H9 (cell line): ENCODE measurements at regions not wholly inside any gene's neighbourhood (a gene's known extent, or its start where the extent isn't known, plus 50 kb on each side); places are given as distances from the start of the nearest gene placed in this dataset.

Source experiments
- DNase-seq: peaks from one replicate; pipeline ENCODE4 v3.0.0-alpha.2; 2017
- H2AFZ ChIP-seq: one replicate; pipeline ENCODE4 v1.6.1; 2013; ENCODE audit warnings: mild to moderate bottlenecking, low read length, control low read depth, moderate library complexity
- H2AK5ac ChIP-seq: 2 replicates; pipeline ENCODE4 v1.6.1; 2013; ENCODE audit warnings: low read length, control low read depth, mixed read lengths; ENCODE audit not compliant: insufficient read length
- H2BK120ac ChIP-seq: one replicate; pipeline ENCODE4 v1.6.1; 2013; ENCODE audit warnings: low read depth, mild to moderate bottlenecking, low read length, control low read depth, inconsistent platforms; ENCODE audit not compliant: poor library complexity, severe bottlenecking
- H2BK12ac ChIP-seq: 2 replicates; pipeline ENCODE4 v1.6.1; 2013; ENCODE audit warnings: low read length, control low read depth, mixed read lengths, low read depth; ENCODE audit not compliant: insufficient read length
- H2BK15ac ChIP-seq: 2 replicates; pipeline ENCODE4 v1.6.1; 2013; ENCODE audit warnings: low read depth, low read length, control low read depth
- H2BK20ac ChIP-seq: one replicate; pipeline ENCODE4 v1.6.1; 2013; ENCODE audit warnings: low read depth, mild to moderate bottlenecking, low read length, control low read depth, inconsistent platforms; ENCODE audit not compliant: poor library complexity, severe bottlenecking
- H2BK5ac ChIP-seq: 2 replicates; pipeline ENCODE4 v1.6.1; 2013; ENCODE audit warnings: low read length, control low read depth, mixed read lengths; ENCODE audit not compliant: insufficient read length
- H3K14ac ChIP-seq: 2 replicates; pipeline ENCODE4 v1.6.1; 2013; ENCODE audit warnings: low read length, control low read depth; ENCODE audit not compliant: insufficient read depth
- H3K18ac ChIP-seq: 2 replicates; pipeline ENCODE4 v1.6.1; 2013; ENCODE audit warnings: low read depth, mild to moderate bottlenecking, mixed read lengths, low read length, control low read depth; ENCODE audit not compliant: insufficient read length
- H3K23ac ChIP-seq: 2 replicates; pipeline ENCODE4 v1.6.1; 2013; ENCODE audit warnings: low read length, control low read depth, mixed read lengths, low read depth; ENCODE audit not compliant: insufficient read length
- H3K23me2 ChIP-seq: 2 replicates; pipeline ENCODE4 v1.6.1; 2013; ENCODE audit warnings: low read depth, mild to moderate bottlenecking, mixed read lengths, low read length, control low read depth; ENCODE audit not compliant: insufficient read length, poor library complexity, severe bottlenecking
- H3K27ac ChIP-seq: 2 replicates; pipeline ENCODE4 v1.5.1; 2013; ENCODE audit warnings: low read length, control low read depth, mixed read lengths, low read depth; ENCODE audit not compliant: insufficient read length
- H3K27me3 ChIP-seq: 2 replicates; pipeline ENCODE4 v1.6.1; 2013; ENCODE audit warnings: low read length, control low read depth, inconsistent platforms; ENCODE audit not compliant: insufficient read depth
- H3K4ac ChIP-seq: 2 replicates; pipeline ENCODE4 v1.6.1; 2013; ENCODE audit warnings: low read depth, mild to moderate bottlenecking, control low read depth, inconsistent platforms, low read length, moderate library complexity
- H3K4me1 ChIP-seq: 2 replicates; pipeline ENCODE4 v1.6.1; 2013; ENCODE audit warnings: low read length, control low read depth, inconsistent platforms; ENCODE audit not compliant: insufficient read depth
- H3K4me2 ChIP-seq: 2 replicates; pipeline ENCODE4 v1.6.1; 2013; ENCODE audit warnings: low read length, control low read depth, mixed read lengths; ENCODE audit not compliant: insufficient read length, insufficient read depth
- H3K56ac ChIP-seq: 2 replicates; pipeline ENCODE4 v1.6.1; 2013; ENCODE audit warnings: low read depth, mild to moderate bottlenecking, mixed read lengths, low read length, control low read depth; ENCODE audit not compliant: insufficient read length
- H3K79me1 ChIP-seq: 2 replicates; pipeline ENCODE4 v1.6.1; 2013; ENCODE audit warnings: low read depth, mild to moderate bottlenecking, moderate library complexity, low read length, control low read depth, inconsistent platforms; ENCODE audit not compliant: insufficient read depth, poor library complexity, severe bottlenecking
- H3K79me2 ChIP-seq: 2 replicates; pipeline ENCODE4 v1.6.1; 2013; ENCODE audit warnings: low read length, control low read depth, inconsistent platforms; ENCODE audit not compliant: insufficient read depth
- H3K9ac ChIP-seq: 2 replicates; pipeline ENCODE4 v1.6.1; 2013; ENCODE audit warnings: low read length, control low read depth, mixed read lengths; ENCODE audit not compliant: insufficient read length; ENCODE audit errors: extremely low read depth
- H3K9me3 ChIP-seq: one replicate; pipeline ENCODE4 v1.6.1; 2013; ENCODE audit warnings: low read depth, low read length, inconsistent platforms; ENCODE audit not compliant: control insufficient read depth
- H3T11ph ChIP-seq: one replicate; pipeline ENCODE4 v1.6.1; 2013; ENCODE audit warnings: mild to moderate bottlenecking, low read length, control low read depth, inconsistent platforms
- H4K20me1 ChIP-seq: one replicate; pipeline ENCODE4 v1.6.1; 2013; ENCODE audit not compliant: control insufficient read depth, insufficient read length, insufficient read depth
- H4K5ac ChIP-seq: 2 replicates; pipeline ENCODE4 v1.6.1; 2013; ENCODE audit warnings: low read depth, mild to moderate bottlenecking, mixed read lengths, low read length, control low read depth; ENCODE audit not compliant: insufficient read length
- H4K8ac ChIP-seq: replicated peaks from 2 replicates; pipeline ENCODE4 v1.6.1; 2013; ENCODE audit warnings: low read length, control low read depth, mixed read lengths, low read depth; ENCODE audit not compliant: insufficient read length
- H4K91ac ChIP-seq: 2 replicates; pipeline ENCODE4 v1.6.1; 2013; ENCODE audit warnings: low read depth, mild to moderate bottlenecking, moderate library complexity, mixed read lengths, low read length, control low read depth; ENCODE audit not compliant: insufficient read length
- H3K27ac Mint-ChIP-seq, 3 experiments: 2 replicates in 2 of 3; 3 replicates in 1 of 3; pipeline ENCODE4 v1.8.0; 2020 to 2021; ENCODE audit warnings: mixed read lengths in 3 of 3, mild to moderate bottlenecking in 1 of 3, moderate library complexity in 1 of 3
- H3K27me3 Mint-ChIP-seq: 2 replicates; pipeline ENCODE4 v1.8.0; 2021; ENCODE audit warnings: low read depth, mild to moderate bottlenecking, moderate library complexity, mixed read lengths
- H3K36me3 Mint-ChIP-seq, 3 experiments: 2 replicates in 2 of 3; 3 replicates in 1 of 3; pipeline ENCODE4 v1.8.0; 2020 to 2021; ENCODE audit warnings: low read depth in 3 of 3, mixed read lengths in 3 of 3; ENCODE audit not compliant: insufficient read depth in 1 of 3
- H3K4me1 Mint-ChIP-seq, 2 experiments: 2 replicates each; pipeline ENCODE4 v1.8.0; 2020; ENCODE audit warnings: mixed read lengths in 2 of 2
- H3K4me3 Mint-ChIP-seq, 2 experiments: 2 replicates in 1 of 2; 3 replicates in 1 of 2; pipeline ENCODE4 v1.8.0; 2020 to 2021; ENCODE audit warnings: mild to moderate bottlenecking in 2 of 2, mixed read lengths in 2 of 2, moderate library complexity in 1 of 2
- H3K9me3 Mint-ChIP-seq, 2 experiments: 2 replicates in 1 of 2; 3 replicates in 1 of 2; pipeline ENCODE4 v1.8.0; 2020; ENCODE audit warnings: mild to moderate bottlenecking in 2 of 2, mixed read lengths in 2 of 2, moderate library complexity in 1 of 2
- TF ChIP-seq, protein P1 (sequence below): fragments of 200-600 bp; sonication (generic); conservative IDR thresholded peaks from 3 replicates; pipeline ENCODE4 v1.8.0; 2021; ENCODE audit warnings: antibody characterized with exemption, mild to moderate bottlenecking

DNA sequence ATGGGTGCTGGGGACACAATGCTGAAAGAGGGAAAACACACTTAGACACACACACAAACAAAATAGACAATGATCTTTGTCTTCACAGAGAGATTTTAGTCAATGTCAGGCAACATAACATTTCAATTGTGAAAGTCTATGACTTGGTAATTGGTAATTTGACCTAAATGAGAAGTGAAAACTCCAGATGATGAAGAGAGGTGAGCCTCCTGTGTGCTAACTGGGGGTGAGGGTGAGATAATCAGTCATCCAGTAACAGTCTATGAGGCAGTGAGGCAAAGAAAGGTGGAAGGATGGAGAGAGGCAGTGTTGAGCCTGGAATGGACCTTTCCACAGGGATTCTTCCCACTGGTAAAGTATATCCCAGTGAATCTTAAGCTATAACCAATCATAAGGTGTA, 744.2 kb downstream of the MAFB start:
- Histone ChIP-seq H3K23me2 (no peaks in the 10 kb centered on the region), H4K20me1 (no peaks in the 10 kb centered on the region), H2BK12ac (no peak overlapping the region), H4K5ac (no peak overlapping the region), H2BK120ac (no peak overlapping the region), H3K4me2 (no peak overlapping the region), H2AFZ (no peak overlapping the region), H3K4ac (no peak overlapping the region), H3K14ac (no peak overlapping the region), H3K79me1 (no peaks in the 10 kb centered on the region), H2BK20ac (no peak overlapping the region), H3K56ac (no peak overlapping the region), H3K27ac (no peak overlapping the region), H2BK5ac (no peak overlapping the region), H3K18ac (no peak overlapping the region), H2BK15ac (no peak overlapping the region), H3K27me3 (no peaks in the 10 kb centered on the region), H2AK5ac (no peak overlapping the region), H3K23ac (no peak overlapping the region), H3K9me3 (no peaks in the 10 kb centered on the region), H4K8ac (no peak overlapping the region), H4K91ac (no peak overlapping the region), H3K79me2 (no peaks in the 10 kb centered on the region), H3T11ph (no peak overlapping the region), H3K9ac (no peak overlapping the region), H3K4me1 (no peaks in the 10 kb centered on the region)
- H3K9me3 Mint-ChIP-seq: no peaks in the 10 kb centered on the region
- H3K36me3 Mint-ChIP-seq: no peaks in the 10 kb centered on the region
- H3K4me1 Mint-ChIP-seq: no peaks in the 10 kb centered on the region
- H3K27me3 Mint-ChIP-seq: no peaks in the 10 kb centered on the region
- no peak overlapping the region for H3K4me3 Mint-ChIP-seq
- TF ChIP-seq, protein P1, sequence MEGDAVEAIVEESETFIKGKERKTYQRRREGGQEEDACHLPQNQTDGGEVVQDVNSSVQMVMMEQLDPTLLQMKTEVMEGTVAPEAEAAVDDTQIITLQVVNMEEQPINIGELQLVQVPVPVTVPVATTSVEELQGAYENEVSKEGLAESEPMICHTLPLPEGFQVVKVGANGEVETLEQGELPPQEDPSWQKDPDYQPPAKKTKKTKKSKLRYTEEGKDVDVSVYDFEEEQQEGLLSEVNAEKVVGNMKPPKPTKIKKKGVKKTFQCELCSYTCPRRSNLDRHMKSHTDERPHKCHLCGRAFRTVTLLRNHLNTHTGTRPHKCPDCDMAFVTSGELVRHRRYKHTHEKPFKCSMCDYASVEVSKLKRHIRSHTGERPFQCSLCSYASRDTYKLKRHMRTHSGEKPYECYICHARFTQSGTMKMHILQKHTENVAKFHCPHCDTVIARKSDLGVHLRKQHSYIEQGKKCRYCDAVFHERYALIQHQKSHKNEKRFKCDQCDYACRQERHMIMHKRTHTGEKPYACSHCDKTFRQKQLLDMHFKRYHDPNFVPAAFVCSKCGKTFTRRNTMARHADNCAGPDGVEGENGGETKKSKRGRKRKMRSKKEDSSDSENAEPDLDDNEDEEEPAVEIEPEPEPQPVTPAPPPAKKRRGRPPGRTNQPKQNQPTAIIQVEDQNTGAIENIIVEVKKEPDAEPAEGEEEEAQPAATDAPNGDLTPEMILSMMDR: no peak
- no peak for DNase-seq
- H3K27ac Mint-ChIP-seq: no peak overlapping the region
